ENCODE measurements at regions not wholly inside any gene's neighbourhood (a gene's known extent, or its start where the extent isn't known, plus 50 kb on each side); places are given as distances from the start of the nearest gene placed in this dataset.

GRCh38 chr10:44030738-44031137, 354.2 kb downstream of the CXCL12 start:
- DNase-seq (ENCODE audit: low read depth), result no peak

GRCh38 chr10:44030132-44030531, 354.8 kb downstream of the CXCL12 start:
- no peak for DNase-seq (ENCODE audit: low read depth)

- DNase-seq (ENCODE audit: low read depth), result no peak
Measured at GRCh38 chr10:44028384-44029137, 356.3 kb downstream of the CXCL12 start.

DNA sequence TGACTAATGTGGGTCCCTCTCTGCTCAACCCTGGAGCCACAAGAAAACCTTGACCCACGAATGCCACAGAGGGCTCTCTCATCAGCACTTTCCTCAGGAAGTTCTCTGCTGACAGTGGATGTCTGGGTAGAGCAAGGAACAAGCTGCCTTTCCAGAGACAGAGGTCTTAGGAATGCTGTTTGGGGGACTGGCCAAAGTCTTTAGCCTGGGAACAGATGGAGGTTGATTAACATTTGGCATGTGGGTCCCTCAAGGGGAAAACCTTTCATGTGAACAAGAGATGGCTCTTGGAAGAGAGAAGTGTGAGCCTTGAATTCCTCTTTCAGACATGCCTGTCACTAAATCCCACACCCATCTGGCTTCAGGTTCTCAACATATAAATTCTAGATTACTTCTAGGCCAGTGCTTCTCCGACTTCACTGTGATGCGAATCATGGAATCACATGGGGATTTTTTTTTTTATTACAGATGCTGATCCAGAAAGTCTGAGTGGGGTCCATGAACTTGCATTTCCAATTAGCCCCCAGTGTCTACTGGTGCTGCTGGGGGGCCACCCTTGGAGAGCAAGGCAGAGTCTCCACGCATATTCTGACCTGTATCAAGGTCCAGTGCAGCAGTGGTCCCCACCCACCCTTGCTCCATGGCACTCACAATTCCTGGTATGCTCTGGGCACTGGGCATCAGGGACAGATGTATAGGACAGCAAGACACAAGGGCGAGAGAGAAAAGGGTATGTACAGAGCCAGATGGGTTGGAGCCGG, 360.4 kb downstream of the CXCL12 start:
- DNase-seq (ENCODE audit: low read depth), result no peak

GRCh38 chr10:44023517-44023916, 361.4 kb downstream of the CXCL12 start:
- no peak for DNase-seq (ENCODE audit: low read depth)

GRCh38 chr10:44022203-44022602, 362.7 kb downstream of the CXCL12 start:
- DNase-seq (ENCODE audit: low read depth), result no peak

DNA sequence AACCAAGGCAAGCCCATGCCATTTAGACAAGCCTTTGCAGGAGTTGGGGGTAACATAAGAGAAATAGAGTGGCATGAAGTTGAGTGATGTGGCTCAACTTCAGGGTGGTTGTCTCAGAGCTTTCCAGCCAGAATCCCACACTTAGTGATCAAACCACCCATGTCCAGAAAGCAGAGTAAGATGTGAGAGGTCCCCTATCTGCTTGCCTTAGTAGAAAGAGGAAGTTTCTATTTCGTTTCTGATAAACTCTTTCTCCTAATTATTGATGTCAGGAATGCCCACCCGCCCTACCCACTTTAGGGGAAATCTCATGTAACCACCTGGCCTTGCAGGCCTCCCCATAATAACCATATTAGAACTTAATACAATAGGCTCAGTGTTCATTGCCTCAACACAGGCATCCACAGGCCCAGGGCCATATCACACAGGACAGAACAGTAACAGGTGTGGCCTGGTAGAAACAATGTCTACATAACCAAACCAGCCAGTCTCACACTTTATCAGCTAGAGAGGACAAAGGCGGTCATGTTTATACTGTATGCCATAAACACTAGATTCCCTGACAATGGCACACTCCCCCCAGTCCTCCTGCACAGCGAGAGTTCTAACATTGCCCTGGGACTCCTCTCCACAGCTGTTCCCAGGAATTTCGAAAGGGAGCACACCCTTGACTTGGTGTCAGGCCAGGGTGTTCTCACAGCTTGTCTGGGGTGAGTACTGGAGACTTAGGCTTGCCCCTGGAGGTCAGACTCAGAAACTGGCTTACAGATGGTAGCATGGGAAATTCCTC, 364.4 kb downstream of the CXCL12 start:
- no peak for DNase-seq (ENCODE audit: low read depth)

DNA sequence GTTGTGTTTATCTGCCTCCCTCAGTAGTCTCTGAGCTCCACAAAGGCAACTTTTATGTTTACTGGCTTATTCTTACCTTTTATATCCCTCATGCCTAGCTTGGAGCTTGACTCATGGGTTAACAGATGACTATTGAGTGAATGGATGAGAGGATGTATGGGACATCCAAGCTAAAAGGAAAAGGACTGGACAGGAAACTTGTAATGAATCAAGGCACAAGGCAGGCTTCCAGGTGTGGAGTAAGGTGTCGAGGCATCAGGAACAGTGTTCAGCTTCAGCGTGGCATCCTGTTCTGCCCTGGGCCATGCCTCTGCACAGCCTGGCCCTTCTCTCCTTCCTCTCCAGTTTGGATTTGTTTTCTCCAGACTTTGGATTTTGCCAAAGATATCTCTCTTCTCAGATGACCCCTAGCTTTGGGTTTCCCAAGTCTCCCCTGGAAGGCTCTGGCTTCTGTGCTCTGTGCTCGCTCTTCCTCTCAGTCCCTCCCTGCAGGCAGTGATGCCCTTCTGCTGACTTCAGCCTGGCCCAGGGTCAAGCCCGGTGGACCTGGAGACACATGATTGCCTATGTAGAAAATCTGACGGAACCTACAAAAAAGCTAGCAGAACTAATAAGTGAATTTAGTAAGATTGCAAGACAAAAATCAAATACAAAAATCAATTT, 367.3 kb downstream of the CXCL12 start:
- no peak for DNase-seq (ENCODE audit: low read depth)

GRCh38 chr10:44016589-44017482, 368.1 kb downstream of the CXCL12 start:
- no peak for DNase-seq (ENCODE audit: low read depth)

DNA sequence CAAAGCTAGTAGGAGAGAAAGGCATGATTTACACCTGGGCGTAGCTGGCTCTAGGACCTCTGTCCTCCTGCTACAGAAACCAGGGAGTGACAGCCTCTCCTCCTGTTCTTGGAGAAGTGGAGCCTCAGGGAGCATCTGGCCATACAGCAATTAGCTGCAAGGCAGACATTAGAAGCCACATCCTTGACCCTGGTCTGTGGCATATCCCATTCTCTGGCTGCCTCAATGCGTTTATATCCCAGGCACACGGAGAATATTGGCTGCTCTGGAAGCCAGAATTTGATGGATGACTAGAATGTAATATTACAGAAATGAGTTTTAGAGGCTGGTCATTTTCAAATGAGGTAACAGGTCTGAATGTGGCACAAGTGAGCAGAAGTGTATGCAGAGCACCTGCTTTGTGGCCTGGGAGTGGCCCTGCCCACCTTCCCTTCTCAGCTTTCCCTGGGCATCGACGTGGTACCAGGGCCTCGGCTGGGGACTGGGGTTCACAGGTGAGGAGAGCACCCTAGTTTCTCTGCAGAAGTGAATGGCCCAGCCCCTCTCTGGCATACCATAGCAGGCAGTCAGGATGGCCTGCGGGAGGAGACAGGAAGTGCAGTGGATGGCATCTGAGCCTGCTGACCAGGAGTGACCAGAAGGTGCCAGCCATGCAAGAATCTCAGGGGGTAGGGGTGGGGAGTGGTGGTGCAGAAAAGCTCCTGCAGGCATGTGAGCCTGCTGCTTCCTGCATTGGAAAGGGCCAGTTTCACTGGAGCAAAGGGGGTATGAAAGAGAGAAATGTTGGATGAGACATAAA, 367.2 kb upstream of the ZNF32 start:
- DNase-seq (ENCODE audit: low read depth), result no peak

DNA sequence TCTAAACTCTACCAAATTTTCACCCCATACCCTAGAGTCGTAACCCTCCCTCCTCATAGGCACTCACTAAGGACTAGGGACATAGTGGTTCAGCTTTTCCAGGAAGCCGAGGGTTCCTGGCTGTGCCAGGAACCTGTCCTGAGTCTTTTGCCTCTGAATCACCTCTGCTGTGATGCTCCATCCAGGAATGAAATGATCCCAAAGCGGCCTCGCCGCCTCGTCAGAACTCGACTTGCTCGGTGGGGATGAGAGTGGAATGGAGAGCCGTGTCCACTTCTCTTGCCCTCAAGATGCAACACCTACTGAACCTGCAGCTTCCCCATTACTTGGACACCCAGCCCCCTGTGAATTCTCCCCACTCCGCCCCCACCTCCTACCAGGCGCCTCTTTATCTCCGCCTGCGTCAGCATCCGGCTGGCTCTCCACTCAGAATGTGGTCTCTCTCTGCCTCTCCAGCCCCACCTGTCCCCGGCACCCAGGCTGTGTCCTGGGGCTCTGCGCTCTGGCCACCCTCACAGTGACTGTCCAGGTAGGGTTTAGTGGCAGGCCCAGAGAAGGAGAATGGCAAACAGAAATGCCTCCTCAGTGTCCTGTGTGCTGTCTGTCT, 366.1 kb upstream of the ZNF32 start:
- no peak for DNase-seq (ENCODE audit: low read depth)

GRCh38 chr10:44013981-44014380, 365.3 kb upstream of the ZNF32 start:
- DNase-seq (ENCODE audit: low read depth), result no peak

DNA sequence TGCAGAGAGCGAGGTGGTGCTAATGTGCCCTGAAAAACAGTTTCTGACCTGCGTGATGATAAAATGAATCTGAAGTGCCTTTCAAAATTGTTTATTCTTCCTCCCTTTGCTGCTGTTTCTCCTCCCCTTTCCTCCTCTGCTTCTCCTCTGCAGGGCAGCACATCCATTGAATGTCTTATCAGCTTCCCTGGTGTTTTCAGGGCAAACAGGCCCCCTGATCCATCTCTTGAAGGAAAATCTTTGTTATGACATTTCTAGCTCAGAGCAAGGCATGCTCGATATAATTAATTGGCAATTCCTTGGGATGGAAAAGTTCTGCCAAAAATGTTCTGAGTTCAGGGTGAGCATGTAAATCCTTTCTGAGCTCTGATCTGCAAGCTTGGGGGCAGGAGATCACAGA, 364.2 kb upstream of the ZNF32 start:
- no peak for DNase-seq (ENCODE audit: low read depth)

DNA sequence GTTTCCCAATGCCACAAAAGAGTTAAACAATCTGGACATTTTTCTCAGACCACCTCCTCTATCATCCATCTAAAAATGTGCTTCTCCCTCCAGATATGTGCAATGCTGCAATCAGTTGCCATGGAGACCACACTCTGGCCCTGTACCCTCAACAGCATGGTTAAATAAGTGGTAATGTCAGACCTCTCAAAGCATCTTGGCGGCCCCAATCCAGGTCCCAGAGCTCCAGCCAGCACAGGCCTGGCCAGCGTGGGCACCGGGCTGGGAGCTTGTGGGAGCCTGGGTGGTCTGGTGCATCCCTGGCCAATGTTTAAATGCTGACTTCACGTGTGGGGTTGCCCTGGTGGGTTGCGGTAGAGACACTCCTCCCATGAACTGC, 362.9 kb upstream of the ZNF32 start:
- DNase-seq (ENCODE audit: low read depth), result no peak

DNA sequence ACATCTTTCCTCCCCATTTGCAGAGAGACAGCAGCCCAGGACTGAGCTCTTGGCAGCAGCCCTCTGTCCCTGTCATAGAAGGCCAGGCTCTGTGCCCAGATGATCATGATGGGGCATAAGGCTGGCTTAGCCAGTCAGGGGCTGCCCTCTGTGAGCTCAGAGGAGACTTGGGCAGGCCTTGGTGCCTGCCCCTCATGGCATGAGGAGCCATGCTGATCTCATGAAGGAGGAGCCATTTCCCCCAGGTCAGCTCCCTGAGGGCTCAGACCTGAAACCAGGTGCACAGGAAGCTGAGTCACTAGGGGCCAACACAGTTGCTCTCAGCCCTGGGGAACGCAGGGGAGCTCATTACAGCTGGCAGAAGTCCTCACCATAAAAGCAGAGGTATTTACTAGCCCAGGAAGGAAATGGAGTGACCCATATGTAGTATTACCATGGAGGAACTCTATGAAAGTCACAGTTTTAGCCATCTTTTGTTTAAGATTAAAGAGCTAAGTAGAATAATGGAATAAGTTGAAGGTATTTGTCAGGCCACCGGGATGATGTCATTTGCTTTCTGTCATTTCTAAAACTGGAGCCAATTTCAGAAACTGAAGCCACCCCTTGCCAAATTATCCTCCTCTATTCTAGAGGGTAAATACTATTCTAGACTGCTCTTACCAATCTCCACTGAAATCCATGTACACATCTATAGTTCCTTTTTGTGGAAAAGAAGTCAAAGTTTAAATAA, 362.4 kb upstream of the ZNF32 start:
- no peak for DNase-seq (ENCODE audit: low read depth)

- no peak for DNase-seq (ENCODE audit: low read depth)
Measured at GRCh38 chr10:44009891-44010632, 361.4 kb upstream of the ZNF32 start.

DNA sequence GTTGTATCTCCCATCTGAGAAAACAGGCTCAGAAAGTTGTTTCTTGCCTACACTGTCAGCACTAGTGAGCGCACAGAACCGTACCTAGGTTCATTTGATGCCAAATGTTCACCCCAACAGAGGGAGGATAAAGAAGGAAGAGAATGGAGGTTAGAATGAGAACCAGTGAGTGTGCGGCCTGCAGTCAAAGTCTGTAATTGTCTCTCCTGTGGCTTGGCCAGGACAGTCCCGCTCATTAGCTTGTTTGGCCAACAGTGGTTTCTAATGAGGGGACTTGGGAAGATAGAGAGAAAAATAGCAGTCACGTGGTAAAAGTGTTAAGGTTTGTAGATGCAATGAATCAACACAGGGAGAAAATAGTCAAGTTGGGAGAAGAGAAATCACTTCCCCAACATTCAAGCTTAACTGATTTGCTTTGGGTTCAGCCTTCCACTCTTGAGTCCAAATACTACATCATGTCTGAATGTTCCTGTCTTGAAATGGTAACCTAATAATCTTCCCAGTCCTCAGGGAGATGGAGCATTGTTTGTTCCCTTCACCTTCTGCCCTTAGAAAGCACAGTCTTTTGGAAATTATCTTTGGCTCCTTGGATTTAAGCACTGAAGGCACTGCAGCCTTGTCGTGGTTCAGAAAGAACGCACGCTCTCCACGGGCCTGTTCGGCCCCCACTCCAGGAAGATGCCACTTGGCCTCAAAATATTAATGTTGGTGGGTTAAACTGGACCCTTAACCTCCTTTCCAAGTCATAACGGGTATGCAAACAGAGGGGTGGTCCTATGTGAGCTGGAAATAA, 360.4 kb upstream of the ZNF32 start:
- no peak for DNase-seq (ENCODE audit: low read depth)
